C4-2B (cell line): ENCODE measurements at regions not wholly inside any gene's neighbourhood (a gene's known extent, or its start where the extent isn't known, plus 50 kb on each side); places are given as distances from the start of the nearest gene placed in this dataset.

ENCODE experiments used
- ZFX ChIP-seq: fragments of 450-650 bp; IDR thresholded peaks from 2 replicates; pipeline ENCODE4 v1.6.1; 2017
- TF ChIP-seq, protein P1 (sequence below): fragments of 450-650 bp; conservative IDR thresholded peaks from 2 replicates; pipeline ENCODE4 v1.5.1; 2017; ENCODE audit warnings: mild to moderate bottlenecking

DNA sequence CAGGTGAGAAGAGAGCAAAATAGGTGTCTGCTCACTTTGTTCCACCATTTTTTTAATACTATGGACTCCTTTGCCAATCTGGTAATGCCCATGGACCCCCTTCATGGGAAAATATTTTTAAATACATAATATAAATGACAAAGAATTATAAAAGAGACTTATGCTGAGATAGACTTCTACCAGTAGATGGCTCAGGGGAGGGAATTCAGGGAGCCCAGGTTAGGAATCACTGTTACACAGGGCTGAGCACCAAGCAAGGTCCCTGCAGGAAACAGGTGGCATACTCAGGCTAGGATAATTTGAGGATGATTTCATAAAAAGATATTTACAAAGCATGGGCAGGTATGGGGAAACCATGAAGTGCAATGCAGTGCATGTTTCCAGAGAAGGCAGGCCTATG, 525.9 kb downstream of the FGF9 start:
- TF ChIP-seq, protein P1, sequence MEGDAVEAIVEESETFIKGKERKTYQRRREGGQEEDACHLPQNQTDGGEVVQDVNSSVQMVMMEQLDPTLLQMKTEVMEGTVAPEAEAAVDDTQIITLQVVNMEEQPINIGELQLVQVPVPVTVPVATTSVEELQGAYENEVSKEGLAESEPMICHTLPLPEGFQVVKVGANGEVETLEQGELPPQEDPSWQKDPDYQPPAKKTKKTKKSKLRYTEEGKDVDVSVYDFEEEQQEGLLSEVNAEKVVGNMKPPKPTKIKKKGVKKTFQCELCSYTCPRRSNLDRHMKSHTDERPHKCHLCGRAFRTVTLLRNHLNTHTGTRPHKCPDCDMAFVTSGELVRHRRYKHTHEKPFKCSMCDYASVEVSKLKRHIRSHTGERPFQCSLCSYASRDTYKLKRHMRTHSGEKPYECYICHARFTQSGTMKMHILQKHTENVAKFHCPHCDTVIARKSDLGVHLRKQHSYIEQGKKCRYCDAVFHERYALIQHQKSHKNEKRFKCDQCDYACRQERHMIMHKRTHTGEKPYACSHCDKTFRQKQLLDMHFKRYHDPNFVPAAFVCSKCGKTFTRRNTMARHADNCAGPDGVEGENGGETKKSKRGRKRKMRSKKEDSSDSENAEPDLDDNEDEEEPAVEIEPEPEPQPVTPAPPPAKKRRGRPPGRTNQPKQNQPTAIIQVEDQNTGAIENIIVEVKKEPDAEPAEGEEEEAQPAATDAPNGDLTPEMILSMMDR, result peak; percentile 41
- no peak for TF ChIP-seq ZFX
